HG03432 (cell line): ENCODE measurements at regions not wholly inside any gene's neighbourhood (a gene's known extent, or its start where the extent isn't known, plus 50 kb on each side); places are given as distances from the start of the nearest gene placed in this dataset.
"Not testable (repeated sequence)": the region's sequence is repeated elsewhere in the genome, so short reads cannot be mapped to it uniquely, and the experiment has no call there.

Experiments used
- ATAC-seq: cut with Tn5 transposase; IDR thresholded peaks from one replicate; pipeline ENCODE4 v1.9.1; 2021; ENCODE audit warnings: mild to moderate bottlenecking, moderate library complexity; ENCODE audit not compliant: unreplicated experiment

DNA sequence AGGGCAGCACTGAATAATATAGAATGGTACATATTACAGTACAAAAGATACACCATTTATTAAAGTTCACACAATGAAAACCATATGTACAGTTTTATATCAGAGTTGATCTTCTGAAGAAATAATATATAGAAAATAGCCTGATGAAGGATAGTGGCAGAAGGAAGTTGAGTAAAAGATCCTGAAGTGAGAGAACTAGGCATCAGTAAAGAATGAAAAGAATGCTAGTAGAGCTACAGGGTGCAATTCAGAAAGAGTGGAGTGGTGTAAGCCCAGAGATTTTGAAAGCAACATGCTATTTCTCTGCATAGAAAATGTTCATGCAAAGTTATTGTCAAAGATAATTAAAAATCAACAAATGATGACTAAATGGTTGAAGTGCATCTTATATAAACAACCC lies 1552.7 kb upstream of the TENM4 start:
- no peak for ATAC-seq

DNA sequence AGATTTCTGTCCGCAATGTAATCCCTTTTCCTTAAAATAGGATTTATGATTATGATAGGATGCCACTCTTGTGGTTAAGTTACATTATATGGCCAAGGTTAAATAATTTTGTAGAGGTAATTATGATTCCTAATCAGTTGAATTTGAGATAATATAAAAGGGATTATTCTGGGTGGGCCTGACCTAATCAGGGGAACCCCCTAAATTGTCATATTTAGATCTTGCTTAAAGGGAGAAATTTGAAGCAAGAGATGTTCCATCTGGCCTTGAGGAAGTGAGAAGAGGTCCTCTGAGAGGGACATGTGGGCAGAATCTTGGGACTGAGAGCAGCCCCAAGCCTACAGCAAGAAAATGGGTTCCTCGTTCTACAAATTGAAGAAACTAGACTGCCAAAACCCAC lies 1550.1 kb upstream of the TENM4 start:
- no peak for ATAC-seq

DNA sequence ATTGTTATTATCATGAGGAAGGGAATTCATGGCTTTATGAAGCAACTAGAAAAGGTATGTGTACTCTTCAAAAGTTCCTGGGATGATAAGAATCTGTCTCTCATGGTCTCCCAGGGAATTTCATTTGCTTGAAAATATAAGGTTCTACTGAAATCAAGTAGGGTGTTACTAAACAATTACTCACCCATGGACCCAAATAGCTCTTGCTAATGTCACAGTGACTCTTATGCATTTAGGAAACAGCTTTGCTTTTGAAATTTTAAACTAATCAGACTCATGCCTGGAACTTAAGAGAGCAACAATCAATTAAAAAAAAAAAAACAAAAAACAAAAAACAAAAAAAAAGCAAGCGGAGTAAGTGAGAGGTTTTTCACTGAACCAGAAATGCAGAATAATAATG lies 1546.3 kb upstream of the TENM4 start:
- no peak for ATAC-seq

DNA sequence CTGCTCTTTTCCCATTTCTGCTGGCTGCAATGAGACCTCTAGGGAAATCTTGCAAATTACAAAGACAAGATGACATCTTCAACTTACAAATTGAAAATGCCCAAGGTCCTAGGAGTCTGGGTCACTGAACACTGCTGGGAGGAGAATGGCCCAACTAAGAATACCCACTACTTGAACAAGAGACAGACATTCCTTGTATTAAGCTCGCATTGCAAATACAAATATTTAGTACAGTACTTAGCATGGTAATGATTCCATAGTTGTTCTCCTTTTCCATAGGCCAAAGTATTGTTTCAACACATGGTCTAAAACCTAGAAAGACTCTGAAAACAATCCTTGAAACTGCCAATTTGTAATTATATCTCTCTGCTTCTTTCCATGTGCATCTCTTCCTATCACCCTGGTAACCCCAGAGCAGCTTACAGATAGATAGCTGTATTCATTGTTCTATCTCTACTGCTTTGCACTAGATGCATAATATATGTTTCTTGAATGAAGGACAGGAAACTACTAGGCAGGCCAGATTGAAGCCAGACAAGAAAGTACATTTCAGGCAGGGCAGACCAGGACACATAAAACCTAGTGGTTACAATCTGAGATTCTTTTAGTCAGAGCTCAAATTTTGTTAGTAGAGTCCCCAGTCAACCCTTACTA lies 1545.7 kb upstream of the TENM4 start:
- ATAC-seq: no peak

DNA sequence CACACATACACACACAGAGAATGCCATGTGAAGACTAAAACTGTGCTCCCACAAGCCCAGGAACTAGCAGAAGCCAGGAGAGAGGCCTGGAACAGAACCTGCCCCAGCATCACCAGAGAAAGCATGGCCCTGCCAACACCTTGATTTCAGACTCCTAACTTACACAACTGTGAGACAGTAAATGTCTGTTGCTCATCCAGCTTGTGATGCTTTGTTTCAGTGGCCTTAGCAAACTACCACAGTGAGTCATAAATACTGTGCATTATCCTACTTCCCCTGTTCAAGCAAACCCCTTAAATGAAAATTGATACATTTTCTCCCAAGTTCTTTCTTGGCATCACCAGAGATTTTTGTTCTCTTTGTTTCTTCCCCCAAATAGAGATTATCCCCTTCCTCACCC lies 1539.4 kb upstream of the TENM4 start:
- no peak for ATAC-seq

DNA sequence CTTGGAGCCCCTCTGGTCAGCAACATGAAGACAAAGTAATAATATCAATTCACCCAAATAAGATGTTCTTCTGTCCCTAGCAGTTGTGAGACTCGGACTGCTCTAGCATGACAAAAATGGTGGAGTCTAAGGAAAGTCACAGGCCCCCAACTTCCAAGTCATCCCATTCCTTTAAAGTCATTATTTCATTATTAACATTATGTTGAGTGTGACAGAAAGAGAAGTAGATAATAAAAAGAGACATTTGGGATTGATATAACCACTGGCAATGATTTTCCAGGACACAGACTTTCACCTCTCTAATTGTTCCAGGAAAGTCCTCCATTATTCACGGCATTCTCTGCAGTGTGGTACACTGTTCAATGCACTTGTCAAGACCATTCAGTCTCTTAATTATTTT lies 1533.0 kb upstream of the TENM4 start:
- ATAC-seq: no peak

DNA sequence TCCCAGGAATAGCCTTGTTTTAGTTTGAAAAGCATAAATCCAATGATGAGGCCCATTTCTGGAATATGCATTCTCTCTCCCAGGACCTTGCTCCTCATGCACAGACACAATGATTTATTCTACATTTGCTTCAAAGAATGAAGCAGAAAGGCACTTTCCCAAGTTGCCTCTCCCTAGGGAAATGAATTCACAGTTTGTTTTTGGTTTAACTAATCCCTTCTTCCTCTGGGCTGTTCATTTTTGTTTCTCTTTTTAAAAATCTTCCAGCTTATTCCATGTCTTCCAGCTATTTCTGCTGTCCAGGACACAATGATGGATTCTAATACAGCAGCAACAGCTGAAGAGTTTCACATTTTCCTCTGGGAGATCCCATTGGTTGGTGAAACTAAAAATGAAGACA lies 1529.2 kb upstream of the TENM4 start:
- ATAC-seq: no peak

DNA sequence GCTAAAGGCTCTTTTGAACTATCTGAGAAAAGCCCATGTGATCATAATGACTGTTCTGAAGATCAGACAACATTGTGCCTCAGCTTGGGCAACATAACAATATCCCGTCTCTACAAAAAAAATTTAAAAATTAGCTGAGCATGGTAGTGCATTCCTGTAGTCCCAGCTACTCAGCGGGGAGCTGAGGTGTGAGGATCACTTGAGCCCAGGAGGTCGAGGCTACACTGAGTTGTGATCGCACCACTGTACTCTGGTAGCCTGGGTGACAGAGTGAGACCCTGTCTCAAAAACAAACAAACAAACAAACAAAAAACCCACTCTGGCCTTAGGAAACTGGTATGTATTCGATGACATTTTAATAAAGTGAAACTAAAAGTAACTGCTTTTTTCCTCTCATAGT lies 1526.8 kb upstream of the TENM4 start:
- no peak for ATAC-seq

DNA sequence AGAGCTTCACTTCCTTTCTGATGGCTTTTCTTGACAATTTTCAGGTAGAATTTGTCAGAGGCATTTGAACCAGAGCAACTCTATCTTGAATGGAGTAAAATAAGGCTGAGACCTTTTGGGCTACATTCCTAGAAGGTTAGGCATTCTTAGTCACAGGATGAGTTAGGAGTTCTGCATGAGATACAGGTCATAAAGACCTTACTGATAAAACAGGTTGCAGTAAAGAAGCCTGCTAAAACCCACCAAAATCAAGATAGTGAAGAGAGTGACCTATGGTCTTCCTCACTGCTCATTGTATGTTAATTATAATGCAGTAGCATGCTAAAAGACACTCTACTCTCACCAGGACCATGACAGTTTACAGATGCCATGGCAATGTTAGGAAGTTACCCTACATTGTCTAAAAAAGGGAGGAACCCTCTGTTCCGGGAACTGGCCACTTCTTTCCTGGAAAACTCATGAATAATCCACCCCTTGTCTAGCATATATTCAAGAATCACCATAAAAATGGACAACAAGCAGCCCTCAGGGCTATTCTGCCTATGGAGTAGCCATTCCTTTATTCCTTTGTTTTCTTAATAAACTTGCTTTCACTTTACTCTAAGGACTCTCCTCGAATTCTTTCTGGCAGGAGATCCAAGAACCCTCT lies 1519.7 kb upstream of the TENM4 start:
- no peak for ATAC-seq

DNA sequence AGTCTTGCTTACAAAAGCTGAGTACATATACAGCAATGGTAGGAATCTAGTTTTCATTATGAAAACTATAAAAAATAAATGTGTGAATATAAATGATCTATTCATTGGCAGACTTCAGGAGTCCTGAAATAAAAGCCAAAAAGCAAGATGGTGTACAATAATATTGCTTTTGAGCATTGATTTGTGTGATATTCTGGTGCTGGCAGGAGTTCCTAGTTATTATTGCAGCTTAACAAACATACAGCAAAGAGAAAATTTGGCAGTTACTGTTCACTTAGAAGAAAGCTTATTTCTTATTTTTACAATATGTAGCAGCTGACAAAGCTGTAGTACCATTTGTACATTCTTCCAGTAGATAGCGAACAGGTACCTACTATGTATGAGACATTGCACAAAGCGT lies 1518.9 kb upstream of the TENM4 start:
- ATAC-seq: no peak

DNA sequence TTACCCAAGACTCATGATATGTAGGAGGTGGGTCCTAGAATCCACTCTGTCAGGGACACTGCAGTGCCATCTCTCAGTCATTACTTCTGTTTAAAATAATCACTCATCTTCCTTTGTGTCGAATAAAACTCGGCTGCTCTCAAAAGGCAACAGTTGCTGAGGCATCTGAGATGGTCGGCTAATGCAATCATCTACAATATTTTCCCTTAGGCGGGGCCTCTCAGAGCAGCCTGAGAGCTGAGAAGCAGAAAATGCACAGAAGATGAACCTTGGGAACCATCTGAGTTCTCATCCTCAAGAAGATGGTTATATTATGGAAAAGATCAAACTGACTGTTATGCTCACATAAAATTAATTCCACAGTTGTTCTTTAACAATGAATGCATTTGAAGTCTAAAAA lies 1518.2 kb upstream of the TENM4 start:
- no peak for ATAC-seq

DNA sequence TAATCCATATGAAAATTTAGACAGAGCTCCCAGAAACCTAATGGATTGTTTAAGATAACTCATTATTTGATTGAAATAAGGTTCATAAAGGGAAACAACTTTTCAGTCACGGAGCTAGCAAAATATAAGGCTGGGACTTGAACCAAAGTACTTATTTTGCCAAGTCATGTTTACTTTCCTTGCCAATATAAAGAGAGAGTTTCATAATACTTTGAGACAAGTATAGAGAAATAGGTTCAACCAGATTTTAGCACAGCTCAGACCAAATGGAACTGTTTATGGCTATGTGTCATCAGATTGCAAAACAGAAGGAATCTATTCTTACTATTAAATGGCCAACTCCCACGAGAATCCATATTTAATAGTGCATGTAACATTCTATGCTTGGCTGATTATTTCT lies 1517.5 kb upstream of the TENM4 start:
- no peak for ATAC-seq

DNA sequence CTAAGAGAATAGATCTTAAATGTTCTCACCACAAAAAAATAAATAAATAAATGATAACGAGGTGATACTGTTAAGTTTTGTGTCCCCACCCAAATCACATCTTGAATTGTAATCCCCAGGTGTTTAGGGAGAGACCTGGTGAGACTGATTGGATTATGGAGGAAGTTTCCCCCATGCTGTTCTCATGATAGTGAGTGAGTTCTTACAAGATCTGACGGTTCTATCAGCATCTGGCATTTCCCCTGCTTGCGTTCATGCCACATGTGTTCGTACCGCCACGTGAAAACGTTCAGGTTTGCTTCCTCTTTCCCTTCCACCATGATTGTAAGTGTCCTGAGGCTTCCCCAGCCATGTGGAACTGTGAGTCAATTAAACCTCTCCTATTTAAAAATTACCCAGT lies 1514.8 kb upstream of the TENM4 start:
- no peak for ATAC-seq

DNA sequence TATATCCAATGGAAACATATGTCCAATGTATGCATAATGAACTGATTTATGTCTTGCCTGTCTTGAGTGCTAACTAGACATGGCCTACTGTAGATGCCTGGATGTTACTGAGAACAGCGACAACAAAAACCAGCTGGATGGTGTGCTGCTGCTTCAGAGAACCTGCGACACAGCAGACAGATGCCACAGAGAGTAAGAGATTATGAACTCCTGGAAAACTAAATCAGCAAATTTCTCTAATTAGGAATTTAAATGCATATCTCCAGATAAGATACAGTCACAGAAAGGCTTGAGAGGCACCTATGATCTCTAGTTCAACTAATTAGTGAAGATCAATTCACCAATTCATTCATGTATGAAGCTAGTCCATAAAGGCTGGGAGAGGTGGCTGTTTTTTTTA lies 1508.0 kb upstream of the TENM4 start:
- ATAC-seq: no peak

DNA sequence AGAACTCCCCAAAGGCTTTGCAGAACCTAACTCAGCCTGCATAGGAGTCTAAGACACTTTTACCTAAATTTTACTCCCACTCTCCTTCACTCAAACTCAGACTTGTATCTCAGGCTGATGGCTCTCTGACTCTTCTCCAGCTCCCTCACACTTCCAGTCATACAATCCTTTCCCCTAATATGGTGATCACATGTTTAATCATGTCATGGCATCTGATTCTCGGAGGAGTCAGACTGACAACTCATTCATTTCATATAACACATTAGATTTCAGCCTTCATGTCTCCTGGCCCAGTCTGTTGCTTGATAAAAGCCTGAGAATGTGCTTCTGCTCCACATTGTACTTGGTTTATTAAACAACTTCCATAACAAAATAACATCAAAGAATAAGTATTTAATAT lies 1503.9 kb upstream of the TENM4 start:
- ATAC-seq: no peak

DNA sequence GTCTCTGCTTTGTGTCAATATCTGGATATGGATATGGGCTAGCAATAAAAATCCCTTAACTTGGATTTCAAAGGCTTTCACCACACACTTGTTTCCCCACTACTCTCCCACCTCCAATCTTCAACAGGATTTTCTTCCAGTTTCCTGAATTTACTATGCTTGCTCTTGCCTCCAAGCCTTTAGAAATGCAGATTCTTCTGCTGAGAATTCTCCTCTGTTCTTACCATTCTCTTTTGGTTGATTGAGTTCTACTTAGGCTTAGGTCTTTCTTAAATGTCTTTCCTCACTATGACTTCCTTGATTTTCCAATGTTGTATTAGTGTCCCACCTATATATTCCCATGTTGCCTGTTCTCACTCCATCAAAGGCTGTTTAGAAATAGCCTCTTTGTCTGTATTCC lies 1502.4 kb upstream of the TENM4 start:
- no peak for ATAC-seq

DNA sequence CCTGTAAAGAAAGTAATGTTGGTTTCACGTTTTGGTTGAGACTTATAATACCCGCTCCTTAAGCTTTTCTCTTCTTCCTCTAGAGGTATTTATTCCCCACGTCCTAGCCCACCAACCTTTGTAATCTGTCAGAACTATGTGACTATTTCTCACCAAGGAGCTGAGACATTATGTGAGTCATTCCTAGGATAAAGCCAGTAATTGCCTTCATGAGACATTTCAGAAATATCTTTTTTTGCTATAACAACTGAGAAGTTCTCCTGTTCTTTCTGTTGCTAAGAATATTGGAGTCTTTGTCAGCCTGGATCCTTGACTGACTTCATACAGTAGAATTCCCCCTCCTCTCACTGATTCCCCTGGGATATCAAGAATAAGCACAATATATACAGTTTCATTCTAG lies 1497.0 kb upstream of the TENM4 start:
- no peak for ATAC-seq

DNA sequence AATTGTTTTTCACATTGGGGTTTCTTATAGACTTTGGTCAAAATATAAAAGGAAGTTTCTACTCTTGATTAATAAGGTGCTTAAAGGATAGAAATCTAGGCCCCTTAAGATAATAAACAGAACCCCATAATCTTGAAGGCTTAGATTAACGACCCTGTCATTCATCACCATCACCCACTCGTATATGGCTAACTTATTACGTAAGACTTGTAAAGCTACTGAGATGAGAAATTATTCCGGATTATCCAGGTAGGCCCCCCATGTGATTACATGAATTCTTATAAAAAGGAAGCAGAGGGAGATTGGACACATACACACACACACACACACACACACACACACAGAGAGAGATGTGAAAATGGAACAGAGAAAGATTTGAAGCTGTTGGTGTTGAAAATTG lies 1489.2 kb upstream of the TENM4 start:
- ATAC-seq: no peak

DNA sequence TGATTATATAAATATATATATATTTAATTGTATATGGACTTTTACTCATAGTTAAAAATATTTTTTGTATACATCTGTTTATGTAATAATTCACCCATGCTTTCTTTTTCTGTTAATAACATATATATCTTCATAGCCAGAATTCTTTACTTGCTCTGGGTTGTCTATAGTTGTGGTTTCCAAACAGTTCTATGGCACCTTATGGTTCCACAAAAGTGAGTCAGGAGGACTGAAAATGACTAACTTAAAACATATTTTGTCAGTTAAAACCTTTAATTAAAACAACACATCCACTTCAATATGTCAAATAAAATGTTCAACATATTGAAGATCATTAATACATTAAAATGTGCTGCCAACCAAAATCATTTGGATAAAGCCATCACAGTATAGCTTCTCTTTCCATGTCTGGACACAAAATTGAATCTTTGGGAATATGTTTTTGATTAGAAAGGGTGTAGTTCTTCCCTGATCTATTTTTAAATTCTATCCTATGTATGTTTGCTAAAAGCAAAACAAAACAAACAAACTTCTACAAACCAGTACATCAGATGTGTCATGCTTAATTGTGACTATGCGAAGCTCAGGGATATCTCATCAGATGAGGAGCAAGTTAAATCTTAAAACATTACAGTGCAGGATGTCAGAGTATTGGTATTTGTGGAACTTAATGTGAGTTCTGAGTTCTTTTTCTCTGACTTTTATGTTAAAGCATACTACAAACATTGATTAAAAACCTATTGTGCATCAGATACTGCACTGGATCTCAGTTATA lies 1488.4 kb upstream of the TENM4 start:
- no peak for ATAC-seq

DNA sequence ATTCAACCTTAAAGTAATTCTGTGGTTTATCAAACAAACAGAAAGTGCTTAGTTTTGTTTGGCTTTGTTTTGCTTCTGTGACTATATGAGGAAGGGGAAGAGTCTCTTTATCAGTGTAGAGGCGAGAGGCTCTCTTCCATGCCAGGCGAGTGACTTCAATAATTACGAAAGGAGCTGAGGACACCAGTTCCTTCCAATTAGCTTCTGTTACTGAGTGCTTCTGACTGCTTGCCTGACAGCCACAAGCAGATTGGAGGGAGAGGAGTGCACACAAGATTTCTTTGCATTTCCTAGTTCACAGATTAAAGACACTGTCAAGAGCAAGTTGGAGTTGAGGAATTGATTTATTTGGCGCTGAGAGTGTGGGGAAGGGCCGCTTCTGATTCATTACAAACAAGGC lies 1484.5 kb upstream of the TENM4 start:
- ATAC-seq: no peak

DNA sequence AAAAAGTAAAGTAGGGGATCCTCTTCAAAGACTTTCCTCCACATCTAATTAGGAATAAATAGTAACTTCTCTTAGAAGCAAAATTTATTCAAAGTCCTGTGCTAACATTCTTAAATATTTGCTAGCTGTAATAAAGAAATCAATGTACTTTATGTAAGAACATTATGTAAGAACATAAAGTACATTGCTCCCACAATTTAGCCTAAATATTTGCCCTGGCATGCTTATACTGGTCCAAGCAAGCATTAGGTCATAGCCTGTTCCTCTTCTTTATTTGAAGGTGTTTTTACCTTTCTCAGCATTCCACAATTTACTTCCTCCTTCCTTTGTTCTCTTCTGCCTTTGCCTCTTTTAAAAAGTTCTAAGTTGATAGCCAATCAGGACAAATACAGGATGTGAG lies 1480.5 kb upstream of the TENM4 start:
- not testable (repeated sequence) for ATAC-seq

DNA sequence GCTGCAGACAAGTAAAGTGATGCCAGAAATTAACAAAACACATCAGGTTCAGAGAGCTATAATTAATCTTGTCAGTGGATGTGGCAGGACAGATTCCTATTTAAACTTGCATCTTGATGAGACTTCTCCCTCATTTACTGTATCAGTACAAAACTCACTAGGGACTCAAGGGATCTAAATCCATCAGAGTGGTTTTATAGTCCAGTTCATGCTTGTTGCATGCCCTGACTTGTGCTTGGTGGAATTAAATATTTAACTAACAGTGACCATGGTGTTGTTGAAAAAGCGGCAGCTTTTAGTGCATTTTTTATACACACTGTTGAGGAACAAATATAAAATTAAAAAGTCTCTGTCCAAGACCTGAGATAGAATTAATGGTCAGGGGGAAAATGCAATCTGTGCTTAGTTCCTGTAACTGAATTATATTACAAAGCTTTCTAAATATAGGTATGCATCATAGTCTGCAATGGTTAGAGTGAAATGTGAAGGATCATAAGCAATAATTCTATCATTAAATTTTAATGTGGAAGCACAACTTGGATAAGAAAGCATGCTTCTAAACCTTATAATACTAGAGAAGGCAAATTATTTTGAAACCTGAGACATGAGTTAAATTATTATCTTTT lies 1475.5 kb upstream of the TENM4 start:
- no peak for ATAC-seq
